ENCODE measurements at regions not wholly inside any gene's neighbourhood (a gene's known extent, or its start where the extent isn't known, plus 50 kb on each side); places are given as distances from the start of the nearest gene placed in this dataset.

GRCh38 chr13:37168151-37168550 is 62.7 kb upstream of the CSNK1A1L start:
- CTCF ChIA-PET: no interaction called here
- POLR2A ChIA-PET: no interaction called here
- TF ChIP-seq, protein P1, sequence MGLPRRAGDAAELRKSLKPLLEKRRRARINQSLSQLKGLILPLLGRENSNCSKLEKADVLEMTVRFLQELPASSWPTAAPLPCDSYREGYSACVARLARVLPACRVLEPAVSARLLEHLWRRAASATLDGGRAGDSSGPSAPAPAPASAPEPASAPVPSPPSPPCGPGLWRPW (IDR thresholded peaks at IDR 0.05): no peak
- no peak for TF ChIP-seq FOSB (CRISPR knock-in tag; IDR thresholded peaks at IDR 0.05)
- no peak for TF ChIP-seq CEBPB (IDR thresholded peaks at IDR 0.05)
- no peak for TF ChIP-seq CTCF (IDR thresholded peaks at IDR 0.05)
- no peak for TF ChIP-seq FOXS1 (CRISPR knock-in tag; IDR thresholded peaks at IDR 0.05)
- no peak for TF ChIP-seq TP53 (CRISPR knock-in tag; IDR thresholded peaks at IDR 0.05)
- TF ChIP-seq NR3C1 (IDR thresholded peaks at IDR 0.05): no peak
- DNase-seq (ENCODE audit: low read depth in 1 of 2, low spot score in 1 of 2) (no peak), FAIRE-seq (no peak), ATAC-seq (no peak)
- WGBS (ENCODE audit: missing lambda C conversion rate): 28% methylated on average over 3 of the region's 3 CpGs
- H3K4me2 ChIP-seq: no peak overlapping the region
- H3K9me3 ChIP-seq: no peaks in the 10 kb centered on the region
- no peaks in the 10 kb centered on the region for H3K4me1 ChIP-seq
- no peak overlapping the region for H3K27ac ChIP-seq
- H3K4me3 ChIP-seq: no peak overlapping the region

GRCh38 chr13:37164635-37165034 is 59.2 kb upstream of the CSNK1A1L start:
- 4% methylated on average over 2 of the region's 2 CpGs for WGBS (ENCODE audit: missing lambda C conversion rate)
- H3K9me3 ChIP-seq: no peaks in the 10 kb centered on the region
- no peak for TF ChIP-seq RNF2 (IDR thresholded peaks at IDR 0.05; ENCODE audit: borderline replicate concordance, low read depth)
- TF ChIP-seq SMC3 (IDR thresholded peaks at IDR 0.05): no peak
- no peak for TF ChIP-seq HDAC2 (IDR thresholded peaks at IDR 0.05)
- no peak for TF ChIP-seq HOXB13 (CRISPR knock-in tag; IDR thresholded peaks at IDR 0.05; ENCODE audit: low read depth)
- TF ChIP-seq ZNF302 (CRISPR knock-in tag; IDR thresholded peaks at IDR 0.05): no peak
- no peak for TF ChIP-seq MAFK (IDR thresholded peaks at IDR 0.05; ENCODE audit: partially characterized antibody)
- TF ChIP-seq PHF8 (IDR thresholded peaks at IDR 0.05; ENCODE audit: borderline replicate concordance, low read depth): no peak
- TF ChIP-seq POLR2AphosphoS2 (conservative IDR thresholded peaks at IDR 0.05; ENCODE audit: low read length): no peak
- no peak for TF ChIP-seq HEYL (CRISPR knock-in tag; IDR thresholded peaks at IDR 0.05)
- TF ChIP-seq PBX3 (IDR thresholded peaks at IDR 0.05): no peak
- no peak for TF ChIP-seq FOXS1 (CRISPR knock-in tag; IDR thresholded peaks at IDR 0.05)
- POLR2A ChIA-PET: no interaction called here
- ATAC-seq (no peak), DNase-seq (ENCODE audit: low read depth in 1 of 2, low spot score in 1 of 2) (no peak), FAIRE-seq (no peak)
- H3K27ac ChIP-seq: no peak overlapping the region
- H3K4me3 ChIP-seq: no peak overlapping the region
- H3K4me1 ChIP-seq: no peaks in the 10 kb centered on the region
- CTCF ChIA-PET: no interaction called here
- no peak overlapping the region for H3K4me2 ChIP-seq

- H3K9me3 ChIP-seq: no peaks in the 10 kb centered on the region
- no peak overlapping the region for H3K27ac ChIP-seq
- H3K4me2 ChIP-seq: no peak overlapping the region
- FAIRE-seq (no peak), DNase-seq (ENCODE audit: low read depth in 1 of 2, low spot score in 1 of 2) (no peak), ATAC-seq (no peak)
- H3K4me1 ChIP-seq: no peaks in the 10 kb centered on the region
- POLR2A ChIA-PET: no interaction called here
- CTCF ChIA-PET: interaction anchor here (0.8 kb wide), 1 partner anchor 17 kb away, joined by 3 read pairs; no protein-coding TSS in a partner anchor
- TF ChIP-seq EP300 (IDR thresholded peaks at IDR 0.05) (no peak), ZNF302 (CRISPR knock-in tag; IDR thresholded peaks at IDR 0.05) (no peak), EHMT2 (IDR thresholded peaks at IDR 0.05; ENCODE audit: low read depth) (no peak)
- TF ChIP-seq, protein P2, sequence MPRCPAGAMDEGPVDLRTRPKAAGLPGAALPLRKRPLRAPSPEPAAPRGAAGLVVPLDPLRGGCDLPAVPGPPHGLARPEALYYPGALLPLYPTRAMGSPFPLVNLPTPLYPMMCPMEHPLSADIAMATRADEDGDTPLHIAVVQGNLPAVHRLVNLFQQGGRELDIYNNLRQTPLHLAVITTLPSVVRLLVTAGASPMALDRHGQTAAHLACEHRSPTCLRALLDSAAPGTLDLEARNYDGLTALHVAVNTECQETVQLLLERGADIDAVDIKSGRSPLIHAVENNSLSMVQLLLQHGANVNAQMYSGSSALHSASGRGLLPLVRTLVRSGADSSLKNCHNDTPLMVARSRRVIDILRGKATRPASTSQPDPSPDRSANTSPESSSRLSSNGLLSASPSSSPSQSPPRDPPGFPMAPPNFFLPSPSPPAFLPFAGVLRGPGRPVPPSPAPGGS (IDR thresholded peaks at IDR 0.05): no peak
- WGBS (ENCODE audit: missing lambda C conversion rate): 1% methylated on average over 3 of the region's 3 CpGs
- no peak overlapping the region for H3K4me3 ChIP-seq
These were observed 58.3 kb upstream of the CSNK1A1L start for GRCh38 chr13:37163641-37164265.
